H7 (cell line): ENCODE measurements at regions not wholly inside any gene's neighbourhood (a gene's known extent, or its start where the extent isn't known, plus 50 kb on each side); places are given as distances from the start of the nearest gene placed in this dataset.
A peak's percentile ranks its signal among the peaks of the same experiment; 100 is the strongest.
"Not testable (repeated sequence)": the region's sequence is repeated elsewhere in the genome, so short reads cannot be mapped to it uniquely, and the experiment has no call there.

Source experiments
- DNase-seq: peaks from one replicate; pipeline ENCODE4 v3.0.0; 2012
- H3K27me3 ChIP-seq: 2 replicates; pipeline ENCODE4 v1.6.0; 2011; ENCODE audit warnings: mild to moderate bottlenecking, low read length; ENCODE audit not compliant: control insufficient read depth, insufficient read depth
- H3K36me3 ChIP-seq: replicated peaks from 2 replicates; pipeline ENCODE4 v1.5.1; 2011; ENCODE audit warnings: low read length; ENCODE audit not compliant: control insufficient read depth, insufficient read depth
- H3K4me3 ChIP-seq: 2 replicates; pipeline ENCODE4 v1.5.1; 2011; ENCODE audit warnings: low read depth, mild to moderate bottlenecking, control low read depth, low read length, moderate library complexity; ENCODE audit not compliant: insufficient read depth

GRCh38 chr7:6990426-6991152 lies 164.5 kb upstream of the CCZ1B start:
- DNase-seq, H3K4me3 ChIP-seq, H3K36me3 ChIP-seq, H3K27me3 ChIP-seq: not testable (repeated sequence)

DNA sequence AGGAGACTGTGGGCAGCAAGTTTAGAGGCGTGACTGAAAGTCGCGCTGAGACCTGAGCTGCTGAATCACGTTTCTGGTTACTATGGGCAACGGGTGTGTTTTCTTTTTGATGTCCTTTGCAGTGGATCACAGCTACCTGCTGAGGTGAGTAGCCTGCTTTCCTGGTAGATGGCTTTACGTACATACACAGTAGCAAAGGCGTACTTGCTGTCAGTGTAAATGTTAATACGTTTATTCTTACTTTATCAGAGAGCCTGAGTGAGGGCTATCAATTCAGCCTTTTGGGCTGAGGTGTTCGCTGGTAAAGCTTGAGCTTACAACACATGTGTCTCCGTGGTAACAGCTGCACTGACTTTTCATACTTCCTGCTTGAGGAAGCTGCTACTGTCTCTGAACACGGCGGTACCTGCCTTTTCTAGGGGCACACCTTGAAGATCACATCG lies 165.1 kb upstream of the CCZ1B start:
- H3K36me3 ChIP-seq, H3K4me3 ChIP-seq, H3K27me3 ChIP-seq: not testable (repeated sequence)
- DNase-seq = peak; percentile 21

DNA sequence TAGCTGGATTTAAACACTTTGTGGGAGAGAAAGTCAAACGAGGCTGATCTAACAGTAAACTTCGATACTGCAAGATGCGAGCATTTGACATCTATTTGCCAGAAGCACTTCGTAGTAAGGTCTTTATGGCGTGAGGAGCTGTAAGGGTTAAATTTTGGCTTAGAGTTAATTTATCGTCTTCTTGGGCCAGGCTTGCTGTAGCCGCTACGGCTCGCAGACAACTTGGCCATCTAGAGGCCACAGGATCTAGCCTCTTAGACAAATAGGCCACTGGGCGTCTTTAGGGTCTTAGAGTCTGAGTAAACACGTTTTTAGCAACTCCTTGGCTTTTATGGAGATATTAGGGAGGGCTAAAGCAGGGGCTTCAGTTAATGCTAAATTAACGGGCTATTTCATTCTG lies 165.6 kb upstream of the CCZ1B start:
- not testable (repeated sequence) for H3K27me3 ChIP-seq, H3K4me3 ChIP-seq, H3K36me3 ChIP-seq, DNase-seq

- DNase-seq, H3K27me3 ChIP-seq, H3K4me3 ChIP-seq, H3K36me3 ChIP-seq: not testable (repeated sequence)
These were observed 166.1 kb upstream of the CCZ1B start for GRCh38 chr7:6992133-6992532.

DNA sequence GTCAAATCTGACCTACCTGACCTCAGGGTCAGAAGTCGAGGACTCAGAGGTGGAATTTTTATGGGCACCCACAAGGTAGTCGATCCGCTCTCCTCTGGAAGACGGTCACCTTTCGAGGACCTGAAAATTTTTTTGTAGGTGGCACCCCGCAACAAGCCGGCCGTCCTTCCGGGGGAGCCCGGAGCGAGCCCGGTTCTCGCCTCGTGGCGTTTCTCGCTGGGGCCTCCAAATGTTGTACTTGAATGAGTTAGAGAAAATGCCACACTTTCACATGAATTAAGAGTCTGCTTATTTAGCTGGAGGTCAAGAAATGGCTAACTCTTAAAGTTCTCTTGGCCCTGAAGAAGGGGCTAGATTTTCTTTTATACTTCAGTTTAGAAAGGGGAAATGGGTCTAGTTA lies 169.0 kb upstream of the CCZ1B start:
- DNase-seq, H3K4me3 ChIP-seq, H3K36me3 ChIP-seq, H3K27me3 ChIP-seq: not testable (repeated sequence)

GRCh38 chr7:6995493-6996289 lies 169.6 kb upstream of the CCZ1B start:
- not testable (repeated sequence) for H3K4me3 ChIP-seq, DNase-seq, H3K36me3 ChIP-seq, H3K27me3 ChIP-seq

- not testable (repeated sequence) for H3K4me3 ChIP-seq, H3K36me3 ChIP-seq, DNase-seq, H3K27me3 ChIP-seq
These were observed 173.1 kb upstream of the CCZ1B start for GRCh38 chr7:6999067-6999666.

GRCh38 chr7:7002418-7003062 lies 176.5 kb upstream of the CCZ1B start:
- Histone ChIP-seq H3K4me3 (no peak overlapping the region), H3K27me3 (no peaks in the 10 kb centered on the region)
- peak; percentile 19 for DNase-seq

DNA sequence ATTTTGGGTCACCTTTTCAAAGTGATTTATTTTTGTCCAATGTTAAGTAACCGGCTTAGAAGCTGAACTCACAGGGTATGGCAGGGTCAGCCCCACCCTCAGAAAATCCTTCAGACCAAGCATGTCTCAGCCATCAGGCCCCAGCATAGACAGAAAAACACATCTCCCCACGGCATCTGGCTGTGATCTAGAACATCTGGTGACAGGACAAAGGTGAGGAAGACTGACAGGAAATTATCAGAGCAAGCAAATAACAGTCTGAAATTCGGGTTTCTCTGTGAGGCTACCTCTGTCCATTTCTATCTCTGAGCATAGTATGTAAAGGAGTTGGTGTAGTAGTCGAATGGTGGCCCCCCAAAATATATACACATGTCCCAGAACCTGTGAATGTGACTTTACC lies 177.0 kb upstream of the C1GALT1 start:
- Histone ChIP-seq H3K4me3 (no peak overlapping the region), H3K36me3 (no peaks in the 10 kb centered on the region), H3K27me3 (no peaks in the 10 kb centered on the region)
- DNase-seq = no peak

More at GRCh38 chr7:7002418-7003062, 176.5 kb upstream of the CCZ1B start:
- no peaks in the 10 kb centered on the region for H3K36me3 ChIP-seq

- not testable (repeated sequence) for H3K27me3 ChIP-seq, H3K36me3 ChIP-seq, H3K4me3 ChIP-seq, DNase-seq
These were observed 176.4 kb upstream of the C1GALT1 start for GRCh38 chr7:7005949-7006348.

DNA sequence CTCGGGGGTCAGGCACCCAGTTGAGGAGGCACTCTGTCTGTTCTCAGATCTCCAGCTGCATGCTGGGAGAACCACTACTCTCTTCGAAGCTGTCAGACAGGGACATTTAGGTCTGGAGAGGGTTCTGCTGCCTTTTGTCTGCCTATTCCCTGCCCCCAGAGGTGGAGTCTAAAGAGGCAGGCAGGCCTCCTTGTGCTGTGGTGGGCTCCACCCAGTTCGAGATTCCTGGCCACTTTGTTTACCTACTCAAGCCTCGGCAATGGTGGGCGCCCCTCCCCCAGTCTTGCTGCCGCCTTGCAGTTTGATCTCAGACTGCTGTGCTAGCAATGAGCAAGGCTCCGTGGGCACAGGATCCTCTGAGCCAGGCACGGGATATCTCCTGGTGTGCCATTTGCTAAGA lies 171.1 kb upstream of the C1GALT1 start:
- H3K36me3 ChIP-seq, H3K27me3 ChIP-seq, DNase-seq, H3K4me3 ChIP-seq: not testable (repeated sequence)

GRCh38 chr7:7011751-7012150 lies 170.6 kb upstream of the C1GALT1 start:
- H3K4me3 ChIP-seq, DNase-seq: not testable (repeated sequence)

DNA sequence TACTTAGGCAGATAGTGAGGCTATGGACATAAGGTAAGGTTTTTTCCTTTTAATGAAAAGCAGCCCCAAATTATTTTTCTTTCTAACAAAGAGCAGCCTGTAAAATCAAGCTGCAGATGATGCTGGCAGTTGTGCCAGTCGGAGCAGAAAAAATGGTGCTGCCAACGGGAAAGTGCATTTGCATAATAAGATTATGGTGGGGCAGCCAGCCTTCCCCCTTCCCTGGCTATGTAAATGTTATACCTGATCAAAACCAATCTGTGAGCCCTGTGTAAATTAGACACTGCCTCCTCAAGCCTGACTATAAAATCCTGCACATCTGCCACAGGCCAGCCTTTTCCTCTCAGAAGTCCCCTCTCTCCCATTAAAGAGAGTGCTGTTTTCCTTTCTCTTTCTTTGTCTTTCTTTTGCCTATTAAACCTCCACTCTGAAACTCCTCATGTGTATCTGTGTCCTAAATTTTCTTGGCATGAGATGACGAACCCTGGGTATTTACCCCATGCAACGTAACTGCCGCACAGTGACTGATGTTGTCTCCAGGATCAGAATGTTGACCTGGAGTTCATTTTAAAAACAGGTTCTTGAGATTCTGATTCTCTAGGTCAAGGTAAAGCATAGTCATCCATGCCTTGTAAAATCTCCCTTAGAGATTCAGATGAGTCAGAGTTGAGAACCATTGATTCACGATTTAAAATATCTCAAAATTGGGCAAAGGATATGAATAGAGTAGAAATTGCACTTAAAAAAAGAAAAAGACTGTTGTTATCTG lies 167.3 kb upstream of the C1GALT1 start:
- no peak for DNase-seq
- Histone ChIP-seq H3K27me3 (no peaks in the 10 kb centered on the region; the same call in 1 of the 2 replicates), H3K36me3 (no peaks in the 10 kb centered on the region), H3K4me3 (no peak overlapping the region)

More at GRCh38 chr7:7011751-7012150, 170.6 kb upstream of the C1GALT1 start:
- H3K27me3 ChIP-seq, H3K36me3 ChIP-seq: not testable (repeated sequence)

GRCh38 chr7:7017707-7018280 lies 164.6 kb upstream of the C1GALT1 start:
- H3K27me3 ChIP-seq = no peaks in the 10 kb centered on the region
- H3K36me3 ChIP-seq = no peaks in the 10 kb centered on the region
- H3K4me3 ChIP-seq = no peak overlapping the region
- DNase-seq = no peak
